ENCODE measurements at regions not wholly inside any gene's neighbourhood (a gene's known extent, or its start where the extent isn't known, plus 50 kb on each side); places are given as distances from the start of the nearest gene placed in this dataset.

- peaks cover 29 to 52% of the 10 kb centered on the region in 2 donors for H3K27me3 Mint-ChIP-seq
- H3K9me3 Mint-ChIP-seq: peaks cover 0 to 2% of the 10 kb centered on the region in 2 donors
- H3K4me1 Mint-ChIP-seq: no peaks in the 10 kb centered on the region
- H3K27ac Mint-ChIP-seq: no peak overlapping the region
- DNase-seq (no peak), ATAC-seq (replicated peaks) (no peak)
- peaks cover 0 to 2% of the 10 kb centered on the region in 2 donors for H3K36me3 Mint-ChIP-seq
- no peak overlapping the region for H3K4me3 Mint-ChIP-seq
Measured at GRCh38 chr6:27066381-27066780, 181.1 kb upstream of the PRSS16 start.

GRCh38 chr6:27066802-27067201 lies 180.7 kb upstream of the PRSS16 start:
- H3K4me1 Mint-ChIP-seq: no peaks in the 10 kb centered on the region
- H3K9me3 Mint-ChIP-seq: peaks cover 0 to 2% of the 10 kb centered on the region in 2 donors
- no peak overlapping the region for H3K4me3 Mint-ChIP-seq
- no peak overlapping the region for H3K27ac Mint-ChIP-seq
- ATAC-seq (replicated peaks) (no peak), DNase-seq (no peak)
- peaks cover 0 to 2% of the 10 kb centered on the region in 2 donors for H3K36me3 Mint-ChIP-seq
- H3K27me3 Mint-ChIP-seq: peaks cover 29 to 52% of the 10 kb centered on the region in 2 donors

GRCh38 chr6:27073441-27073840 lies 174.1 kb upstream of the PRSS16 start:
- no peak overlapping the region for H3K27ac Mint-ChIP-seq
- no peaks in the 10 kb centered on the region for H3K9me3 Mint-ChIP-seq
- no peak for ATAC-seq (replicated peaks)
- peaks cover 31 to 60% of the 10 kb centered on the region in 2 donors for H3K27me3 Mint-ChIP-seq
- no peak overlapping the region for H3K4me3 Mint-ChIP-seq
- H3K36me3 Mint-ChIP-seq: no peaks in the 10 kb centered on the region
- no peak for DNase-seq
- H3K4me1 Mint-ChIP-seq: peaks cover 0 to 1% of the 10 kb centered on the region in 2 donors

- H3K36me3 Mint-ChIP-seq: no peaks in the 10 kb centered on the region
- DNase-seq (no peak), ATAC-seq (replicated peaks) (no peak)
- no peak overlapping the region for H3K27ac Mint-ChIP-seq
- peaks cover 32 to 57% of the 10 kb centered on the region in 2 donors for H3K27me3 Mint-ChIP-seq
- peaks cover 3 to 8% of the 10 kb centered on the region in 2 donors for H3K4me1 Mint-ChIP-seq
- H3K4me3 Mint-ChIP-seq: no peak overlapping the region
- H3K9me3 Mint-ChIP-seq: no peaks in the 10 kb centered on the region
Measured at GRCh38 chr6:27076116-27076515, 171.4 kb upstream of the PRSS16 start.

- peak overlapping the region; percentile 76 to 78 for H3K4me3 Mint-ChIP-seq
Measured at GRCh38 chr6:27078734-27079357, 168.7 kb upstream of the PRSS16 start.

GRCh38 chr6:27081188-27081587 lies 166.3 kb upstream of the PRSS16 start:
- H3K4me3 Mint-ChIP-seq: no peak overlapping the region
- H3K4me1 Mint-ChIP-seq: peaks cover 3 to 8% of the 10 kb centered on the region in 2 donors
- H3K36me3 Mint-ChIP-seq: no peaks in the 10 kb centered on the region
- no peak overlapping the region for H3K27ac Mint-ChIP-seq
- no peaks in the 10 kb centered on the region for H3K9me3 Mint-ChIP-seq
- H3K27me3 Mint-ChIP-seq: peaks cover 43 to 51% of the 10 kb centered on the region in 2 donors
- DNase-seq (no peak), ATAC-seq (replicated peaks) (no peak)

More at GRCh38 chr6:27078734-27079357, 168.7 kb upstream of the PRSS16 start:
- Mint-ChIP-seq H3K27ac (no peak overlapping the region), H3K4me1 (peaks cover 3 to 8% of the 10 kb centered on the region in 2 donors), H3K27me3 (peaks cover 49 to 62% of the 10 kb centered on the region in 2 donors), H3K9me3 (no peaks in the 10 kb centered on the region), H3K36me3 (no peaks in the 10 kb centered on the region)
- DNase-seq (peak; percentile 16), ATAC-seq (replicated peaks) (peak; percentile 91)

- Mint-ChIP-seq H3K27ac (no peak overlapping the region), H3K36me3 (no peaks in the 10 kb centered on the region), H3K4me3 (no peak overlapping the region), H3K27me3 (peaks cover 38 to 46% of the 10 kb centered on the region in 2 donors), H3K9me3 (no peaks in the 10 kb centered on the region), H3K4me1 (peaks cover 3 to 8% of the 10 kb centered on the region in 2 donors)
- ATAC-seq (replicated peaks) (no peak), DNase-seq (no peak)
Measured at GRCh38 chr6:27081931-27082330, 165.6 kb upstream of the PRSS16 start.

- ATAC-seq (replicated peaks): no peak
- Mint-ChIP-seq H3K27me3 (peaks cover 49 to 63% of the 10 kb centered on the region in 2 donors), H3K36me3 (no peaks in the 10 kb centered on the region), H3K4me3 (no peak overlapping the region), H3K4me1 (peaks cover 5 to 7% of the 10 kb centered on the region in 2 donors), H3K27ac (no peak overlapping the region), H3K9me3 (no peaks in the 10 kb centered on the region)
- no peak for DNase-seq
Measured at GRCh38 chr6:27088068-27088467, 159.4 kb upstream of the PRSS16 start.

GRCh38 chr6:27091661-27092315 lies 155.7 kb upstream of the PRSS16 start:
- ATAC-seq (replicated peaks) (peak; percentile 68 to 95), DNase-seq (peak; percentile 15)
- Mint-ChIP-seq H3K36me3 (no peaks in the 10 kb centered on the region), H3K9me3 (peaks cover 0 to 2% of the 10 kb centered on the region in 2 donors), H3K4me1 (peaks cover 10 to 12% of the 10 kb centered on the region in 2 donors), H3K4me3 (peak overlapping the region; percentile 80 to 81), H3K27ac (peak overlapping the region; percentile 87), H3K27me3 (peaks cover 59 to 86% of the 10 kb centered on the region in 2 donors)

- Mint-ChIP-seq H3K36me3 (peaks cover 4% of the 10 kb centered on the region in 2 donors), H3K9me3 (peaks cover 3 to 4% of the 10 kb centered on the region in 2 donors), H3K27ac (no peak overlapping the region), H3K27me3 (peaks cover 59 to 86% of the 10 kb centered on the region in 2 donors), H3K4me3 (peak overlapping the region; percentile 80 to 81), H3K4me1 (peaks cover 14 to 18% of the 10 kb centered on the region in 2 donors)
- ATAC-seq (replicated peaks) (peak in 1 of 2 donors; percentile 6), DNase-seq (no peak)
Measured at GRCh38 chr6:27092316-27092692, 155.2 kb upstream of the PRSS16 start.

GRCh38 chr6:27095914-27096313 lies 151.6 kb upstream of the PRSS16 start:
- Mint-ChIP-seq H3K27me3 (peaks cover 54 to 71% of the 10 kb centered on the region in 2 donors), H3K9me3 (peaks cover 7% of the 10 kb centered on the region in 2 donors), H3K4me1 (peaks cover 16 to 21% of the 10 kb centered on the region in 2 donors), H3K36me3 (peaks cover 7 to 8% of the 10 kb centered on the region in 2 donors), H3K4me3 (no peak overlapping the region), H3K27ac (no peak overlapping the region)
- DNase-seq (no peak), ATAC-seq (replicated peaks) (no peak)

GRCh38 chr6:27096834-27097511 lies 150.5 kb upstream of the PRSS16 start:
- ATAC-seq (replicated peaks): peak; percentile 52 to 72
- peaks cover 50 to 74% of the 10 kb centered on the region in 2 donors for H3K27me3 Mint-ChIP-seq

GRCh38 chr6:27098956-27099355 lies 148.5 kb upstream of the PRSS16 start:
- peaks cover 10 to 14% of the 10 kb centered on the region in 2 donors for H3K4me1 Mint-ChIP-seq
- no peak for ATAC-seq (replicated peaks)
- peaks cover 42 to 63% of the 10 kb centered on the region in 2 donors for H3K27me3 Mint-ChIP-seq
- peaks cover 7 to 8% of the 10 kb centered on the region in 2 donors for H3K36me3 Mint-ChIP-seq
- no peak overlapping the region for H3K27ac Mint-ChIP-seq
- peaks cover 6 to 7% of the 10 kb centered on the region in 2 donors for H3K9me3 Mint-ChIP-seq
- no peak for DNase-seq
- H3K4me3 Mint-ChIP-seq: no peak overlapping the region

More at GRCh38 chr6:27096834-27097511, 150.5 kb upstream of the PRSS16 start:
- Mint-ChIP-seq H3K4me1 (peaks cover 12 to 17% of the 10 kb centered on the region in 2 donors), H3K4me3 (peak overlapping the region; percentile 80 to 83), H3K36me3 (peaks cover 7 to 8% of the 10 kb centered on the region in 2 donors), H3K9me3 (peaks cover 7% of the 10 kb centered on the region in 2 donors), H3K27ac (peak overlapping the region; percentile 93)
- DNase-seq: peak; percentile 24

- Mint-ChIP-seq H3K36me3 (peaks cover 7 to 8% of the 10 kb centered on the region in 2 donors), H3K27ac (no peak overlapping the region), H3K9me3 (peaks cover 6 to 7% of the 10 kb centered on the region in 2 donors), H3K4me3 (no peak overlapping the region), H3K4me1 (peaks cover 10 to 14% of the 10 kb centered on the region in 2 donors), H3K27me3 (peaks cover 33 to 51% of the 10 kb centered on the region in 2 donors)
- DNase-seq (no peak), ATAC-seq (replicated peaks) (no peak)
Measured at GRCh38 chr6:27100921-27101320, 146.6 kb upstream of the PRSS16 start.
